Activated T-cell treated with anti-CD3 and anti-CD28 coated beads, Interleukin-2, amount 50 U/mL, for 48 hours (primary cell): ENCODE measurements at regions not wholly inside any gene's neighbourhood (a gene's known extent, or its start where the extent isn't known, plus 50 kb on each side); places are given as distances from the start of the nearest gene placed in this dataset.

Experiments
- DNase-seq, 2 experiments: peaks; one replicate each; pipeline ENCODE4 v3.0.0-alpha.2; 2020

DNA sequence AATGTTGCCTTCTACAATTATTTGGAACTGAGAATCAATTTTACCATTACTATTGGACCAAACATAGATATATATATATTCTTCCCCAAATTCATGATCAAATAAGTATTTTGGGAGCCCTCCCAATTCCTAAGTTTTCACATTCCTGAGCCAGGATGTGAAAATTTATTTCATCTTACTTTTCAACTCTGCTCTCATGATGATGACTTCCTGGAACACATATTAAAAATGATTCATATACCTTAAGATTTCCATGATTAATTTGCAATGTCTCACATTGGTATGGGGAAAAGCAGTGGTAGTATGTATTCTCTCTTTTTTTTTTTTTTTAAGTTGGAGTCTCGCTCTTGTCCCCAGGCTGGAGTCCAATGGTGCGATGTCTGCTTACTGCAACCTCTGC lies 596.1 kb upstream of the ZEB2 start:
- no peak for DNase-seq

DNA sequence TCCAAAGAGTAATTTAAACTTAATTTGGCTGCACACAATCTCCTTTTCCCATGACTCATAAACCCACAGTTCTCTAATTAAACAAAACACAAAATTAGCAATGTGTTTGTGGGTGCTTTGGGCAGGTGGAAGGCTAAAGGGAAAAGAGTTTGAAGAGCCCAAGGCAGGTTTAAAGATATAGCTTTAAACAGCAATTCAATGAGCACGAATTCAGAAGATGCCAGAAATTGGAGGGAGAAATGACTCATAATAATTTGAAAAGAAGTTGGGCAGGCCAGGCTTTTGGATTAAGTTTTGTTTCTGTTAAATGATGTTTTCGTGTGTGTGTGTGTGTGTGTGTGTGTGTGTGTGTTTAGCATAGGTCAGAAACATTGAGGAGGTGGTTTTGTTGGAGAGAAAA lies 594.8 kb upstream of the ZEB2 start:
- no peak for DNase-seq

DNA sequence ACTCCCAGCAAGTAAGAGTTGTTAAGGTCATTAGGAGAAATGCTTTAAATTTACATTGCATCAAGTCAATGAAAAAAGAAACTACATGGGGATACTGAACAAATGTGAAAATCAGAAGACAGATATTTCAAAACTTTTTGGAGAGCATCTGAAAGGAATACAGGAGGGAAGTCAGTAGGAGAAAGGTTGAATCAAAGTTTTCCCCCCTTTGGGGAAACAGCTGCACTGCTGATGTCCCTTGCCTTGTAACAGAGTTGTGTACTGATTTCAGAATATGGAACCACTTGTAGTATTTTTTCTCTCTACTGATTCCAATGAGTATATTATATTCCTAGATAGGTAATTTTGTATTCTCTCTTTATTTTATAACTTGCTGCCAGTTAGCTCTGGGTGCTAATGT lies 592.5 kb upstream of the ZEB2 start:
- DNase-seq, result no peak

GRCh38 chr2:145110668-145111356 lies 590.9 kb upstream of the ZEB2 start:
- DNase-seq, result no peak

GRCh38 chr2:145108959-145109710 lies 589.2 kb upstream of the ZEB2 start:
- no peak for DNase-seq

GRCh38 chr2:145108361-145108778 lies 588.5 kb upstream of the ZEB2 start:
- no peak for DNase-seq

DNA sequence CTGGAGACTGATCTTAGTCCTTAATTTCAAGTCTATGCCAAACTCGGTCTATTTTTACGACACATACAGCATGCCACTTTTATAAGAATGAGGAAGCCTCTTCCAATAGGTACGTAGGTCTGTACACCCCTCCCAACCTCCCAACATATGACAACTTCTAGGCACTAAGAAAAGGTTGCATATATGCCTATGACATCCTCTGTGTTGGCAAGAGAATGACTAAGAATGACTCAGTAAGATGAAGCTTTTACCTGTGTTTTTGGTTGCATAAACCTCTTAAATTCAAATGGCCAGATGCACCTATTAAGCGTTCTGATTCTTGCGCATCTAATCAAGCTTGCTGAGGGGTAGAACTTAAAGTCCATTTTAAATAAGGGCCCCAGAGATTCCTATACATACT lies 586.4 kb upstream of the ZEB2 start:
- no peak for DNase-seq

DNA sequence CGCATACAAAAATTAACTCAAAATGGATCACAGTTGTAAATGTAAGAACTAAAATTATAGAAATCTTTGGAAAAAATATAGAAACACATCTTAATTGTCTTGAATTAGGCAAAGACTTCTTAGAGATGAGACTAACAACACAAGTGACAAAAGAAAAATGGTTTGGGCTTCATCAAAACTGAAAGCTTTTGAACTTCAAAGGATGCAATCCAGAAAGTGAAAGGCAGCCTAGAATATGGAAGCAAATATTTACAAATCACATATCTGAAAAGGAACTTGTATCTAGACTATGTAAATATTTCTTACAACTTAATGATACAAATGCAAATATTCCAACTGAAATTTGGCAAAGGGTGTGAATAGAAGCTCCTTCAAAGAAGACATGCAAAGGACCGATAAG lies 582.8 kb upstream of the ZEB2 start:
- no peak for DNase-seq

DNA sequence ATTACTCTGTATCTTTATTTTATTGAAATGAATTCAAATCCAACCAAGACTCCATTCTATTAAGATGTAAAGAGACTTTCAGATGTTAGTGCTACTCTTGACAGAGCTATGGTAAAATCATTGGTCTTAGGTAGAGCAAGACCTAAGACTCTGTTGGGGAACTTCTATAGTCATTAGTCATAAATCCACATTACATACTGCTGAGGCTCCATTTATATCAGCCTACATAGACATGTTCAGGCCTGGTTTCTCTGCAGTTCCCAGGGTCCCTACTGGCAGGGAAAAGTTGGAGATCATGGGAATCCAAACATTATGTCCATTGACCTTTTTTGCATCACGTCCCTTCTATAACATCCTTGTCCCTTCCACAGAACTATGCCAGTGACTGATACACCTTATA lies 580.4 kb upstream of the ZEB2 start:
- DNase-seq, result no peak

DNA sequence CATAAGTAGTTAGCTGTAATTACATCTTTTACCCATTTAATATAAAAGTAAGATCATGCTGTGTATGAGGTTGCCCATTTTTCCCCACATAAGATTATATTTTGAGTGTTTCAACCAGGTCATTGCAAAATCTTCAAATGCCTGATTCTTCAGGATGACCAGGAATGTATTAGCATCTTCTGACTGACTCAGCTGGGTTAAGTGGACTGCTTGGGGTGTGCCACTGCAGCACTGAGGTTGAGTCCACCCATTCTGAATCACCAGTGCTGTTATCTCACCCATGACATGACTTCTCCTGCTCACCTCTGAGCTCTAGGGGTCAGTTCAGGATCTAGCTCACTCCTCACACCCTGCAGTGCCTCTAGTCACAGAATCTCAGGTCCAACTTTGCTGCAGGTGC lies 576.7 kb upstream of the ZEB2 start:
- DNase-seq, result no peak

DNA sequence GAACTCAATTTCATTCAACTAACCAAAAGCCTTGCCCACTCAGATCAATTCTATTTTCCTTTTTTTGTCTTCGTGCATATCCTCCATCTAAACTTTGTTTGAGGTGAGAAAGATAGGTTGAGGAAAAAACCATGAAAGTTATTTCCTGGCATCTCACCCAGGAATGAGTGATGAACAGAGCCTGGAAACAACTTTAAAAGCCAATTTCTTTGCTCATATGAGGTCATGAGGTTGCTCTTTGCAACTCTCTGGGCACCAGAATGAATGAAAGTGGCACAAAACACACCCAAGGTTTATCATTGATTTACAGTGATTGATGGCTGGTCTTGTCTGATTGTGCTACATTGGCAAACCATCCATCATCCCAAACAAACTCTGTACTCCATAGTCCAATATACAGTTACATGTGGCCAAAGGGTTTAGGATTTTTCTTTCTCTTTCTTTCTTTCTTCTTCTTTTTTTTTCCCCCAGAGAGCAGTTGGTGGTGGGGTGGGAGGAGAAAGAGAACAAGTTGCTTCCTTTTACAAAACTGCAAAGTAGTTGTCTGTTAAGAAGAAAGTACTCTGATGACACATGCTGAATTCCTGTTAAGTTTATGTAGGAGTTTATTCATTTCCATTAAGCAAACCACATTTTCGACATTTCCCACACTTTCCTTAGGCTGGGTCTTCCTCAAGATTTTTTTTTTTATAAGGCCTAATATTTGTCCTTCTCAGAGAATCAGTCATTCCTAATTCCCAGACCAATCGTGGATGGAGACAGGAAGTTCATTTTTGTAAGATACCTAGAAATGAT lies 575.9 kb upstream of the ZEB2 start:
- DNase-seq, result no peak

DNA sequence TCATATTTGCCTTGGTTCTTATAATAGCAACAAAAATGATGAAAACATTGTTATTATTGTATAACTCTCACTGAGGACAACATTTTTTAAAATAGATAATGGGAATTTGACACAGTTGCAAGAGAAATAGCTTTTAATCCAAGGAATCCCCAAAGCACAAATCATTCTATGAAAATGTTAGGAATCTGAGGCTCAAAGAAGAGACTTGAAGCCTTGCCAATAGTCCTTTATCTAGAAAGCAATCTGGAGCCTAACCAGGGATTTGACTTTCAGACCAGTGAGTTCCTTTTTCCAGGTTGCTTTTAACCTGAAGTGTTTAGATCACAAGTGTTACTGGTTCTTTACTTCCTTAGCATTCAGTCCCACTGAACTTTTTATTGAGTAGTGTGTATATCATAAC lies 574.5 kb upstream of the ZEB2 start:
- no peak for DNase-seq

GRCh38 chr2:145091967-145092366 lies 572.0 kb upstream of the ZEB2 start:
- DNase-seq, result no peak

DNA sequence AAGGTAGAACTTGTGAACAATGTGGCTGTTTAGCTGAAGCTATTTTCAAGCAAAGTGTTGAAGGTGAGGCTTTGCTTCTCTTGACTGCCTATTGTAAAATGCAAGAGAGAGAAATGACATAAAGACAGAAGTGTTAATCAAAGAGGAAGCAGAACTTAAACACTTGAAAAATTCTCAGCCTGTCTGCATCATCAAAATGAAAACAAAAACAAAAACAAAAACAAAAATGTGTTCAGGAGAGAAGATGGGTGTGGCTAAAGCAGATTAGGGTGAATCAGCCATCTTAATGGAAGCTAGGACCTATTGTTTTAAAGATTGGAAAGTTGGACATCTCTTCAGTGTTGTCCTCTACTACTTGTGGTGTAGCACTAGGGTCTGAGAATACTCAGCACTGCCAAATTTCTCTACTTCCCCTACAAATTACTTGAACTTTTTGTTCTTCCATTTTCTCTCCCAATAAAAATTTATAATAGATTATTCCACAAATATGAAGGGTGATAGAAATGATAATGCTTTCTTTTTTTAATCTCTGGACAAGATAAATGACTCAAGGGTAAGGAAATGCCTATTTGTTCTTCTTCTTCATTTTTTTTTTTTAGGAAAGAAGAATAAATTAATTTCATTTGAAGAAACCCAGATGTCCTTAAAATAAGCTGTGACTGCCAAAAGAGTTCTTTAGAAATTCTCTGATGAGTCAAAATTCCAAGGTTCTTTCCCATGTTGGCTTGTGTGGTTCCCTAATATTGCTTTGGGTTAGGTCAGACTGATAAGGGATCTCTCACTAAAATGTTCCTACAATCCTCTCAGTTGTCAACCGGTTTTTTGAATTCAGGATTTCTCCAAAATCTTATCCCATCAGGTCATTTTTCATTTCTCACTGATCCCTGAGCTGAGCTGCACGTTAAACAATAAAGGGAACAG lies 571.2 kb upstream of the ZEB2 start:
- no peak for DNase-seq

DNA sequence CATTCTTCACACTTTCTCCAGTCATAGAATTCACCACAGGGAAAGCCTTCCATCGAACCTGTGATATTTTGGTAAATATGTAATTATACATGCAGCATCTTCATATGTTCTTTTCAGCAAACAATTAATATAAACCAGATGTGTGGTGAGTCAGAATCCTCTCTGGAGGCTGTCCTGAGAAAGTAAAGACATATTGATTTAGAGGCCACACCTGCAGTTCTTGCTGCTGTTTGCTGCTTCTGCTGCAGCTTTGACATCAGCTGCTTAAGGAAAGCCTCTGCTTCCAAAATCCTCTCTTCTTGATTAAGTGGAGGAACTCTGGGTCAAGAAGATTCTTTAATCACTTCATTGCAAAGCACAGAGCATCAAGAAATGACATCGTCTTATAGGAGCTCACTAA lies 568.8 kb upstream of the ZEB2 start:
- DNase-seq, result no peak

- DNase-seq, result no peak
Observed at GRCh38 chr2:145086910-145087309, 567.0 kb upstream of the ZEB2 start.

DNA sequence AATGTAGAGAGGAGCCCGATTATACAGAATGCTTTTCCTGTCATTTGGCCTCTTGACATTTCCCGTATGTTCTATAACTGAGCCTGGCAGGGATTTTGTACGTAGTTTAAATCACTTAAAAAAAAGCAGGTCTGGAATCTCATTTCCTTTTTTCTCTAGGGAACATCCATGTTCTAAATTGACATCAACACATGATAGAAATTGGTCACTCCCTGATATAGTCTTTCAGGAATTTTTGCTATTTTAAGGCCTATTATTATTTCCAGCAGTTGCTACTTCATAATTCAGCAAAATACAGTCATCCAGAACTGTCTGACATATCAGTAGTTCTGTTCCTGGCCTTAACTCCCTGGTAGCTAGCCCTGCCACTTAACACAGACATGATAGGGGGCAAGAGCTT lies 565.7 kb upstream of the ZEB2 start:
- no peak for DNase-seq

GRCh38 chr2:145080426-145080825 lies 560.5 kb upstream of the ZEB2 start:
- no peak for DNase-seq

- no peak for DNase-seq
Observed at GRCh38 chr2:145079641-145080040, 559.7 kb upstream of the ZEB2 start.

DNA sequence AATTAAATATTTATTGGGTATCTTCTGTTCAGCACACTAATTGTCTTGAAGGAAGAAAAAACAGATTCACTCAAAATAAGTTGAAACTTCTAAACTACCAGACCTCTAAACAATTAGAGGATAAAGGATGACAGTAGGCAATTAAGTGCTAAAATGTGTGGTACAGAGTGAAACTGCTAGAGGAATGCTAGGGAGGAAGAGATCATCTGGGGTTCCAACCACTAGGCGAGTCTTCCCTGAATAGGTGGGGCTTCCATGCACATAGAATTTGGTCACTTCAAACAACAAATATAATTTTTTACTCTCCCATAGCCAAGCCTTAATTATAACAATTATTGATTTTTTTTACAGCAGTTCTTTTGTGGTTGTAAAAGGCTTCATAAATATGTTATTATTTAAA lies 559.0 kb upstream of the ZEB2 start:
- DNase-seq, result no peak

- DNase-seq, result no peak
Observed at GRCh38 chr2:145076085-145076484, 556.2 kb upstream of the ZEB2 start.

- no peak for DNase-seq
Observed at GRCh38 chr2:145075454-145076062, 555.6 kb upstream of the ZEB2 start.
